ENCODE measurements at regions not wholly inside any gene's neighbourhood (a gene's known extent, or its start where the extent isn't known, plus 50 kb on each side); places are given as distances from the start of the nearest gene placed in this dataset.
A peak's percentile ranks its signal among the peaks of the same experiment; 100 is the strongest.

DNA sequence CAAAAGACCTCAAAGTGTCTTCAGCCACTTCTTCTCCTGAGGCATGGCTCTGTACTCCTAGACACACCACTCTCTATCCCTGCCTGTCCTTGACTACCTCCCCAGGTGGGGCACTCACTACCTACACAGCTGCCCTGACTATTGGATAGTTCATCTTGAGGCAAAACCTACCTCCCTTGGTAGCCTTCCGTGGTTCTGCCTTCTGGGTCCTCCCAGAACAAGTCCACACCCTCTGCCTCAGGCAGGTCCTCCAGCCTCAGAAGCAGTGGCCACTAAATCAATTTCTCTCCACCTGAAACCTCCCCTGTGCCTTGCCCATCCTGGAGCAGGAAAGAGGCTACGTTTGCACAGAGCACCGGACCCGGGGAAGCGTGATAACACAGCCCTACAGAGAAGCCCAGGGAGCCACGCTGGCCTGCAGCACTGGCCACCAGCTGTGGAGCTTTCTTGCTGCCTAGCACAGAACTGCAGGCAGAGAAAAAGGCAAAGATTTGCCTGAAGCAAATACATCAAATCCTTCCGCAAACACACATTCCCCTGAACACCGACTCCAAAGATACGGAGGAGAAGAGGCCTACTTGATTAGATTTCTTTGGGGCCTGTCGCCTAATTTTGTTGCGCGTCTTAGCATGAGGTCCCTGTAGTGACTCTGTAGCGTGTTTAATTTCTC, 141.8 kb downstream of the C9orf50 start:
- no peak overlapping the region for H3K4ac ChIP-seq (replicated peaks; ENCODE audit: insufficient read length, low read depth, low read length)
- CTCF ChIA-PET (ENCODE audit: partially characterized antibody), result interaction anchor here (1.2 to 4.9 kb wide), 4 partner anchors 10 to 307 kb away, joined by 4 to 27 read pairs (median 5); no protein-coding TSS in a partner anchor
- no peak overlapping the region for H4K91ac ChIP-seq (replicated peaks; ENCODE audit: insufficient read length, low read length)
- no peak overlapping the region for H3K23ac ChIP-seq (ENCODE audit: insufficient read length)
- H3K23me2 ChIP-seq (ENCODE audit: low read depth, low read length), result peaks cover 9% of the 10 kb centered on the region
- 82% methylated on average over 13 of the region's 13 CpGs; no CpG with 5 or more reads in 1 of the 2 experiments for WGBS, 2 experiments (ENCODE audit: extremely low coverage in 1 of 2, insufficient coverage in 1 of 2, insufficient read length in 1 of 2, insufficient replicate concordance in 2 of 2, low coverage in 1 of 2, low lambda C conversion rate in 2 of 2, missing lambda C conversion rate in 1 of 2)
- no peak overlapping the region for H2BK120ac ChIP-seq (replicated peaks; ENCODE audit: low read depth, low read length)
- H3K4me1 ChIP-seq (replicated peaks in 1 of 4; ENCODE audit: control insufficient read depth in 3 of 4, insufficient read depth in 4 of 4, low read length in 3 of 4), result peaks cover 5 to 21% (median 12%) of the 10 kb centered on the region in 4 experiments
- H3K79me2 ChIP-seq (ENCODE audit: control insufficient read depth in 1 of 2, insufficient read depth in 2 of 2, low read length in 2 of 2), result no peaks in the 10 kb centered on the region
- H3K36me3 ChIP-seq (ENCODE audit: control insufficient read depth in 2 of 4, insufficient read depth in 4 of 4, low read length in 3 of 4), result no peaks in the 10 kb centered on the region
- H2BK12ac ChIP-seq (ENCODE audit: low read depth, low read length), result no peak overlapping the region
- H3K27ac ChIP-seq (ENCODE audit: low read depth, low read length), result no peak overlapping the region
- no peak overlapping the region; a peak in 1 of 7 replicates for H3K9ac ChIP-seq (replicated peaks in 1 of 4; ENCODE audit: extremely low read depth in 1 of 4, low read depth in 3 of 4, low read length in 3 of 4)
- H2BK15ac ChIP-seq (ENCODE audit: low read length), result peak overlapping the region; percentile 49; the same call in 1 of the 2 replicates
- H4K8ac ChIP-seq (ENCODE audit: extremely low read depth, insufficient read depth, low read length), result no peak overlapping the region
- H3K79me1 ChIP-seq (ENCODE audit: low read depth, low read length), result no peaks in the 10 kb centered on the region
- H2AK5ac ChIP-seq (ENCODE audit: low read depth, low read length), result no peak overlapping the region
- no peak overlapping the region for H2AFZ ChIP-seq (ENCODE audit: low read length)
- DNase-seq (ENCODE audit: low read depth in 1 of 2, low spot score in 2 of 2), result no peak
- H2BK5ac ChIP-seq (ENCODE audit: low read depth, low read length), result no peak overlapping the region
- H2BK20ac ChIP-seq (ENCODE audit: low read length), result peak overlapping the region; percentile 67; the same call in 1 of the 2 replicates
- no peak overlapping the region for H4K5ac ChIP-seq (ENCODE audit: insufficient read length, low read depth, low read length)
- H3K14ac ChIP-seq (ENCODE audit: insufficient read length), result no peak overlapping the region
- peaks cover 8 to 29% (median 25%) of the 10 kb centered on the region in 4 experiments for H3K27me3 ChIP-seq (replicated peaks in 1 of 4; ENCODE audit: control insufficient read depth in 3 of 4, extremely low read depth in 1 of 4, insufficient read depth in 3 of 4, low read length in 3 of 4)
- H3K9me3 ChIP-seq (ENCODE audit: insufficient read depth in 2 of 2, low read depth in 1 of 2, low read length in 1 of 2), result peaks cover 5 to 9% of the 10 kb centered on the region in 2 experiments; a peak in 3 of 4 replicates
- H3K4me2 ChIP-seq (ENCODE audit: insufficient read depth in 1 of 2, low read depth in 2 of 2, low read length in 2 of 2), result no peak overlapping the region
- no peak overlapping the region for H3K18ac ChIP-seq (ENCODE audit: extremely low read depth, low read length)
- no peaks in the 10 kb centered on the region for H4K20me1 ChIP-seq (replicated peaks in 1 of 2; ENCODE audit: control insufficient read depth in 1 of 2, insufficient read depth in 2 of 2, low read length in 2 of 2)
- no peak overlapping the region for H3K56ac ChIP-seq (replicated peaks; ENCODE audit: insufficient read length, low read depth, low read length)
- POLR2A ChIA-PET (ENCODE audit: partially characterized antibody), result interaction anchor here (1.0 to 1.2 kb wide), 2 partner anchors 24 to 300 kb away, joined by 3 read pairs; no protein-coding TSS in a partner anchor
- FAIRE-seq, result no peak
- no peak overlapping the region for H3K4me3 ChIP-seq (ENCODE audit: extremely low read depth in 1 of 4, insufficient read depth in 2 of 4, low read depth in 3 of 4, low read length in 4 of 4)
- TF ChIP-seq GABPA (IDR thresholded peaks at IDR 0.05; ENCODE audit: borderline replicate concordance, insufficient read depth, low read length) (no peak), HDAC6 (IDR thresholded peaks at IDR 0.05; ENCODE audit: low read depth, low read length) (no peak), KDM4A (IDR thresholded peaks at IDR 0.05; ENCODE audit: low read depth, low read length, severe bottlenecking) (no peak), EP300 (IDR thresholded peaks at IDR 0.05; ENCODE audit: borderline replicate concordance in 1 of 2, low read depth in 2 of 2, low read length in 2 of 2) (no peak), FOSL1 (IDR thresholded peaks at IDR 0.05; ENCODE audit: insufficient read depth, low read depth, low read length) (no peak), CBX8 (IDR thresholded peaks at IDR 0.05; ENCODE audit: borderline replicate concordance, low read depth, low read length) (no peak), TEAD4 (IDR thresholded peaks at IDR 0.05; ENCODE audit: low read depth, low read length) (no peak), RNF2 (IDR thresholded peaks at IDR 0.05; ENCODE audit: borderline replicate concordance, low read depth, low read length, missing control alignments, poor library complexity, severe bottlenecking) (no peak), SAP30 (IDR thresholded peaks at IDR 0.05; ENCODE audit: insufficient read depth, insufficient replicate concordance, low read length) (no peak), CHD1 (IDR thresholded peaks at IDR 0.05; ENCODE audit: low read depth, low read length) (no peak), POLR2A (IDR thresholded peaks at IDR 0.05; ENCODE audit: control extremely low read depth in 1 of 2, low read depth in 2 of 2, low read length in 2 of 2) (no peak), RAD21 (IDR thresholded peaks at IDR 0.05 in 1 of 2, conservative IDR thresholded peaks at IDR 0.05 in 1 of 2; ENCODE audit: low read depth in 2 of 2, low read length in 2 of 2) (no peak)
